ENCODE measurements at regions not wholly inside any gene's neighbourhood (a gene's known extent, or its start where the extent isn't known, plus 50 kb on each side); places are given as distances from the start of the nearest gene placed in this dataset.

DNA sequence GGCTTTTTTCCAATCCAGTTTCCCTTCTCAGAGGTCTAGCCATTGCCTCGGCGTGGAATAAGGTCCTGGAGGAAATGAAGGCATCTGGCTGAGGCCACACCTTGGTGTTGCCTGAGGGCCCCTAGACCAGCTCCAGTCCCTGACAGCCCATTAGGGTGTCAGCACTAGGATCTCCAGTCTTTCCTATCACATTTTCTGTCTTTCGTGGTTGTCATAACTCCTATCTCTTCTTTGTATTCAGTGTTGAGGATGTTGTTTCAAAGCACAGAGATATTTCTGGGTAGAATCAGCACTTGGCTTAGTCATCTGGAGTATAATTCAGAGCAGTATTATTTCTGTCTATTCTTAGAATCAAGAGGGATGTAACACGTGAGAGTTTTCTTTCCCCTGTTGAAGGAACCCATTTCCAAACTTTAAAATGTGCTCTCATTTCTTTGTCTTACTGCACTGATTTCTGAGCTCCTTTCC is 844.3 kb downstream of the KCNT2 start:
- no peaks in the 10 kb centered on the region for H4K20me1 ChIP-seq (ENCODE audit: insufficient read depth, low read length, poor library complexity, severe bottlenecking)

GRCh38 chr1:195763146-195763906 is 844.9 kb downstream of the KCNT2 start:
- no peaks in the 10 kb centered on the region for H3K9me2 ChIP-seq (replicated peaks; ENCODE audit: low read depth, low read length)
- H3K9me3 ChIP-seq (ENCODE audit: insufficient read depth, low read depth, low read length), result no peaks in the 10 kb centered on the region
- no peaks in the 10 kb centered on the region for H3K79me2 ChIP-seq (ENCODE audit: insufficient read depth, low read length)
- H4K20me1 ChIP-seq (ENCODE audit: insufficient read depth, low read length, poor library complexity, severe bottlenecking), result no peaks in the 10 kb centered on the region
- TF ChIP-seq CTCF (conservative IDR thresholded peaks at IDR 0.05; ENCODE audit: low read length), result no peak
- no peak for TF ChIP-seq EZH2phosphoT487 (IDR thresholded peaks at IDR 0.05; ENCODE audit: borderline replicate concordance)
- H3K4me1 ChIP-seq (ENCODE audit: insufficient read depth, low read length, poor library complexity, severe bottlenecking), result no peaks in the 10 kb centered on the region
- H3K4me3 ChIP-seq (ENCODE audit: low read length, poor library complexity, severe bottlenecking), result no peak overlapping the region
- H3K9ac ChIP-seq (ENCODE audit: low read depth, low read length, poor library complexity, severe bottlenecking), result no peak overlapping the region
- no peaks in the 10 kb centered on the region for H3K27me3 ChIP-seq (ENCODE audit: insufficient read depth, low read length, poor library complexity, severe bottlenecking)
- no peak overlapping the region for H3K4me2 ChIP-seq (ENCODE audit: low read depth, low read length, poor library complexity, severe bottlenecking)
- H3F3A ChIP-seq (ENCODE audit: low read depth), result no peaks in the 10 kb centered on the region
- no peaks in the 10 kb centered on the region for H3K36me3 ChIP-seq (ENCODE audit: insufficient read depth, low read length)
- no peak overlapping the region for H2AFZ ChIP-seq (ENCODE audit: low read length)

More for the DNA sequence above, 844.3 kb downstream of the KCNT2 start:
- H3K79me2 ChIP-seq (ENCODE audit: insufficient read depth, low read length), result no peaks in the 10 kb centered on the region
- H3K9me3 ChIP-seq (ENCODE audit: insufficient read depth, low read depth, low read length), result no peaks in the 10 kb centered on the region
- H2AFZ ChIP-seq (ENCODE audit: low read length), result no peak overlapping the region
- TF ChIP-seq EZH2phosphoT487 (IDR thresholded peaks at IDR 0.05; ENCODE audit: borderline replicate concordance) (no peak), CTCF (conservative IDR thresholded peaks at IDR 0.05; ENCODE audit: low read length) (no peak)
- H3K9ac ChIP-seq (ENCODE audit: low read depth, low read length, poor library complexity, severe bottlenecking), result no peak overlapping the region
- H3K9me2 ChIP-seq (replicated peaks; ENCODE audit: low read depth, low read length), result no peaks in the 10 kb centered on the region
- H3F3A ChIP-seq (ENCODE audit: low read depth), result no peaks in the 10 kb centered on the region
- no peak overlapping the region for H3K4me2 ChIP-seq (ENCODE audit: low read depth, low read length, poor library complexity, severe bottlenecking)
- no peaks in the 10 kb centered on the region for H3K4me1 ChIP-seq (ENCODE audit: insufficient read depth, low read length, poor library complexity, severe bottlenecking)
- H3K36me3 ChIP-seq (ENCODE audit: insufficient read depth, low read length), result no peaks in the 10 kb centered on the region
- no peak overlapping the region for H3K4me3 ChIP-seq (ENCODE audit: low read length, poor library complexity, severe bottlenecking)
- no peaks in the 10 kb centered on the region for H3K27me3 ChIP-seq (ENCODE audit: insufficient read depth, low read length, poor library complexity, severe bottlenecking)

- no peak overlapping the region for H3K4me2 ChIP-seq (ENCODE audit: low read depth, low read length, poor library complexity, severe bottlenecking)
- H3K9me3 ChIP-seq (ENCODE audit: insufficient read depth, low read depth, low read length), result no peaks in the 10 kb centered on the region
- no peaks in the 10 kb centered on the region for H3F3A ChIP-seq (ENCODE audit: low read depth)
- TF ChIP-seq EZH2phosphoT487 (IDR thresholded peaks at IDR 0.05; ENCODE audit: borderline replicate concordance) (no peak), CTCF (conservative IDR thresholded peaks at IDR 0.05; ENCODE audit: low read length) (no peak)
- no peak overlapping the region for H3K4me3 ChIP-seq (ENCODE audit: low read length, poor library complexity, severe bottlenecking)
- no peaks in the 10 kb centered on the region for H3K36me3 ChIP-seq (ENCODE audit: insufficient read depth, low read length)
- H3K79me2 ChIP-seq (ENCODE audit: insufficient read depth, low read length), result no peaks in the 10 kb centered on the region
- H3K9ac ChIP-seq (ENCODE audit: low read depth, low read length, poor library complexity, severe bottlenecking), result no peak overlapping the region
- H3K27me3 ChIP-seq (ENCODE audit: insufficient read depth, low read length, poor library complexity, severe bottlenecking), result no peaks in the 10 kb centered on the region
- no peaks in the 10 kb centered on the region for H3K9me2 ChIP-seq (replicated peaks; ENCODE audit: low read depth, low read length)
- H3K4me1 ChIP-seq (ENCODE audit: insufficient read depth, low read length, poor library complexity, severe bottlenecking), result no peaks in the 10 kb centered on the region
- H2AFZ ChIP-seq (ENCODE audit: low read length), result no peak overlapping the region
- no peaks in the 10 kb centered on the region for H4K20me1 ChIP-seq (ENCODE audit: insufficient read depth, low read length, poor library complexity, severe bottlenecking)
Measured at GRCh38 chr1:195761104-195761503, 847.1 kb downstream of the KCNT2 start.

Data from Loucy (cell line).